Left forelimb (tissue), 1 donor: ENCODE measurements at regions not wholly inside any gene's neighbourhood (a gene's known extent, or its start where the extent isn't known, plus 50 kb on each side); places are given as distances from the start of the nearest gene placed in this dataset.
"Not testable (repeated sequence)": the region's sequence is repeated elsewhere in the genome, so short reads cannot be mapped to it uniquely, and the experiment has no call there.

Experiments used
- DNase-seq: peaks from one replicate; pipeline ENCODE4 v3.0.0-alpha.2; 2018; ENCODE audit warnings: low spot score

DNA sequence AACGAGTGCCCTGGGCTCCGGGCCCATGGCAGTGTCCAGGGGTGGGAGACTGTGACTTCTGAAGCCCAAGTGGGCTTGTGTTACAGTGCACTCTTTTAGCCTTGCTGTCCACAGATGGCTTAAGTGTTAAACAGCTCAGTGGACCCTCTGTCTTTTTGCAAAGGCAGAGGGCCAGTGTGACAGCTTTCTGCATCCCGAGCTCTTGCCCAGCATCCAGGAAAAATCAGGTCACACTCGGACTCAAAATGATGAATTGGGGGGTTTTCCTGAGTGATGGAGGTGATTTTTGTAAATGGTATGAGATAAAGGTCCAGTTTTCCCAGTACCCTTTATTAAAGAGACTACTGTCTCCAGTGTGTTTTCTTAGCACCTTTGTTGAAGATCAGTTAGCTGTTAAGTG is 321.3 kb upstream of the GRAMD2B start:
- DNase-seq: no peak

DNA sequence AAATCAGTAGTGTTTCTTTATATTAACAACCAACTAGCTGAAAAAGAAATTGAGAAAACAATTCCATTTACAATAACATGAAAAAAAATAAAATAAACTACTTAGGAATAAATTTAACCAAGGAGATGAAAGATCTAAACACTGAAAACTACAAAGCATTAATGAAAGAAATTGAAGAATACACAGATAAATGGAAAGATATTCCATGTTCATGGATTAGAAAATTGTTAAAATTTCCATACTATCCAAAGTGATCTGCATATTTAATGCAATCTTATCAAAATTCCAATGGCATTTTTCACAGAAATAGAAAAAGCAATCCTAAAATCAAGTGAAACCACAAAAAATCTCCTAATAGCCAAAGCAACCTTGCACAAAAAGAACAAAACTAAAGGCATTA is 320.2 kb upstream of the GRAMD2B start:
- DNase-seq: no peak

- DNase-seq: no peak
Observed at GRCh38 chr5:126103868-126104267, 319.3 kb upstream of the GRAMD2B start.

DNA sequence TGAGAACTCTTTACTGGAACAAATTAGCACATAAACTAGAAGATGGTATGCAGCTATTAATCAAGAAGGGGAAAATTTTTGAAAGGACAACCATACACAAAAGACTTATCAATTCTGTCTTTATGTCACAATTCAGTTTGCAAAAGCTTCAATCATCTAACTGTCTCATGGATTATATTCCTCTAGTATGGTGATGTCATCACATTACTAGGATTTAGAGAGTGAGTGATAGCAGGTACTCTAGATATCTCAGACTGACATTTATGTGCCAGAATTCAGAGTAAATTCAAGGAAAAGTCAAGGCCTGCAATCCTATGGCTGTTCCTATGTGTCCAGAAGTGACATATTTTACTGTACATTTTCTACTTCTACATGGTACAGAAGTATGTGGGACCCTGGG is 318.9 kb upstream of the GRAMD2B start:
- DNase-seq: no peak

DNA sequence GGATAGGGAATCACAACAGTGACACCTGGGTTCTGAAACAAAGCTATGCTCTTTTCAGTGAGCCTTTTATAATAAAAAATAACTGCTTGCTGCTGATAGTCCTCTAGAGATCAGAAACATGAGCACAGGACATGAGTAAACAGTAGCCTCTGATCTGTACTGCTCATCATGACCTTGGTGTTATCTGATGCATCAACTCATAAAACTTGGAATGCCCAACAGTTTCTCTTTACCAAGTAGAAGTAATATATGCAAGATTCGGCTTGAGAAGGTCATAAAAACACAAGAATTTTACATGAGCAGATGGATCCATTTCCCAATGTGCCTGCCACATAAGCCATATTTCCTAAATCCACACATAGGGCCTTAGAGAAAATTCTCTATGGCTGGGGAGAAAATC is 318.3 kb upstream of the GRAMD2B start:
- DNase-seq: no peak

DNA sequence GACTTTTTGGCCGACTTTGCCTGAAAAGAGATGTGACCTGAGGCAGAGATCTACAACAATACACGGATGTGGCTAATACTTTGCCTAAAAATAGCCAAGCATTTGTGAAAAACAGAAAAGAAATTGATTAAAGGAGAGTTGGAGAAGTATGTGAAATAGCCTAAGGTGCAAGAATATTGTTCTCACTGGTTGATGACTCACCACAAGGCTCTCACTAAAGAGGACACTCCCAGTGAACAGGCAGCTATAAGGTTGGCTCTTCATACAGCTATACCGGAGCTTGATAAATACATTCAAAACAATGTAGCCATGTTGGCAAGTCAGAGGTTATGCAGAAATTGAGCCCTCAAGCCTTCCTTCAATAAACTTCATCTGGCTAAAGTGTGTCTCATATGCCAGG is 317.2 kb upstream of the GRAMD2B start:
- no peak for DNase-seq

DNA sequence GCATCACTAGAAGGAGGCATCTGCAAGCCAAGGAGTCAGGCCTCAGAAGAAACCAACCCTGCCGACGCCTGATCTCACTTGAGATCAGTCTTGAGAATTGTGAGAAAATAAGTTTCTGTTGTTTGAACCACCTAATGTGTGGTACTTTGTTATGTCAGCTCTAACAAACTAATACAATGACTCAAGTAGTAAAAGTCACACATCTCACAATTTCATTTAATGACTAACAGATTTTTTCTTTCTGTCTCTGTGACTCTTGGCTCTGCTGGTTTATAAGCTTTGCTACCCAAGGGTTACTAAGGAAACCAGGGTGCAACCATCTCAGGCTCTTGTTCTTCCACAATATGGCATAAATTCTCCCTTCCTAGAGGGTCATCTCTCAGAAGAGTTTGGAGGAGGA is 315.8 kb upstream of the GRAMD2B start:
- no peak for DNase-seq

DNA sequence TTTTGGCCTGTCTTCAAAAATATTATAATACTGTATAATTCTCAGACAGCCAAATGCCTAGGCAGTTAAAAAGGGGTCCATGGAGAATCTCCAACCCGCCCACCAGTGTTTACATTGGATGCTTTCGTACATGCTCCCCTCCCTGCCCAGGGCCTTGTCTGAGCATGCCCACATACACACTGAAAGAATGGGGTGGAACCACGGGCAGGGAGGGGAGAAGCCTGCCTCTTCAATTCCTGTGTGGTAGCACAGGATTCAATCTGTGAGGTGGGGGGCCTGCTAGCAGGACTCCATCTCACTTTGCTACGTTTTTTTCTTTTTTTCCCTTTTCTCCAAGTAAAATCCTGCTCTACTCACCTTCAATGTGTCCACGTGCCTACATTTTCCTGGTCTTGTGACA is 314.7 kb upstream of the GRAMD2B start:
- DNase-seq: no peak

DNA sequence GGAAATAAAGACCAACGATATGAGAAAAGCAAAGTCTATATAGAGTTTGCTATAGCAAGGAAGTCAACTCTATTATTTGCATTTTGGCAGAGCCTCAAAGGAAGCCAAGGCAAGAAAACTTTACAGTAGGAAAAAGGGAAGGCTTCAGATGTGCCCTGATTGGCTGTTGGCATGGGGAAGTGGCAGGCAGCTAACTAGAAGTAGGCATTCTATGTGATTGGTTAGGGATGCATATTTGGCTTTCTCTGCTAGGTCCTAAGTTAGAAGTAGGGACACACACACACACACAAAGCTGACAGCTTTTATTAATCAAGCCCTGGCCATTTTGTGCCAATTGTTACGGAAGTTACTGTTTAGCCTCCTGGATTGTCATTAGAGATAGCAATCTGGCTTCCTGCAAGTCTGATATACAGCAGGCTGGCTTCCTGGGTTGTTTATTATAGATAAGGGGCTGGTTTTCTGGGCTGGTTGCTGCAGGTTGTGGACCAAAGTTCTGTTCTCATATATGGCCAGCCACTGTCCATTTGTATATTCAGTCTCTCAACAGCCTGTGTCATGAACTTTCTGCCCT is 308.1 kb upstream of the GRAMD2B start:
- DNase-seq: no peak

GRCh38 chr5:126117044-126117443 is 306.2 kb upstream of the GRAMD2B start:
- no peak for DNase-seq

GRCh38 chr5:126119887-126120442 is 303.2 kb upstream of the GRAMD2B start:
- DNase-seq: no peak

- no peak for DNase-seq
Observed at GRCh38 chr5:126120939-126121338, 302.3 kb upstream of the GRAMD2B start.

DNA sequence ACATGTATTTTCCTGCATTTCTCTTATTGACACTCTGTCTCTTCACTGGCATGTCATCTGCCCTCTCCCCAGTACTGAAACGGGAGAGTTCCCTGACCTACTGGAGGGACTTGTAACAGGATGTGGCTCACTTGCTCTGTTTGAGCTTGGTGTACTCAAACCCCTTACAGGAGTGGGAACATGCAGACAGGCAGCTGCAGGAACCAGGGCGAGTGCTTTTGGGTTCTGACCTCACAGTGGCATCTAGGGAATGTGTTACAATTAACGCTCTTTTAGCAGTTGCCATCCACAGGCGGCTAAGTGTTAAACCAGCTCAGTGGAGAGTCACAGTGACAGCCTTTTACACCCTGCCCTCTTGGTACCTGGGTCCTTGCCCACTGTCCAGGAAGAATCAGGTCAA is 300.3 kb upstream of the GRAMD2B start:
- DNase-seq: no peak

DNA sequence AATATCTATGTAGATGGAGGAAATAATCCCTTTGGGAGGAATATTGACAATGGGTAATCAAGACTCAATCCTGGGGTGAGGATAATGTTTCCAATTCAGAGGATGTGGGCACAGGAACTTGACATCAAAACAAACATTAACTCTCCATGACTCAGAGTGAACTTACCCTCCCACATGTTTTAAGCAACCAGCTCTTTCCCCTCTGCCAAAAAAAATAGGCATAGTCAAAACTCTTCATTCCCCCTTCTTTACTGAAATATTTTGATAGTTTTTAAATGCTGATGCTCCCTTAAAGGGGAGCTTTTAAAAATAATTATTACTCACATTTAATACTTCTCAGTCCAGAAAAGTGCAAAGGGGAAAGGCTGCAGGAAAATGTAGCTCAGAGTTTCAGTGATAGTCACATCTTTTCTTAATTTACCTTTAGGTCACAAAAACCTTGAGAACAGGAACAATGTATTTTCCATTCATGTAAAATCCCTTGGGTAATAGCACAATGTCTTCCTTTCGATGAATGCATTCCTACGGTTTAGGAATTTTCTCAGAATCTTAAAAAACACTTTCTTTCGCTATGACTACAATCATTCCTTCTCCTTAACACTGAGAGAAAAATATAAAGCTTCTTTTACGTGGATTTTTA is 298.4 kb upstream of the GRAMD2B start:
- no peak for DNase-seq

- no peak for DNase-seq
Observed at GRCh38 chr5:126125407-126125806, 297.8 kb upstream of the GRAMD2B start.

GRCh38 chr5:126126574-126126973 is 296.6 kb upstream of the GRAMD2B start:
- DNase-seq: no peak

GRCh38 chr5:126127371-126127770 is 295.8 kb upstream of the GRAMD2B start:
- DNase-seq: not testable (repeated sequence)

DNA sequence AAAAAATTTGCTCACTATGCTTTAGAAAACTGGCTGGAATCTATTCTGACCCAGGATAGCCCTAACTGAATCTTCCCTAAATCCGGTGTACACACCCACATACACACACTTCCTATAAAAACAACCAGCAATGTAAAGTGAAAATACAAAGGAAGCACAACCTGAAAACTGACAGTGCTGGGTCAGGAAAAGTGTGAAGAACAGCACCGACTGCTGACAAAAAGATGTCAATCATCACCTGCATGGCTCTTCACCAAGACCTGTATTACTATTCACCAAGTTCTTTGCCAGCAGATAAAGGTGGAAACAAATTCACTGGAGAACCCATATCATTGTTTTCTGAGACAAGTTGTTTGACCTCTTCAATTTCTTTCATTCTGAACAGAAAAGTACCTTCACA is 293.8 kb upstream of the GRAMD2B start:
- DNase-seq: no peak

DNA sequence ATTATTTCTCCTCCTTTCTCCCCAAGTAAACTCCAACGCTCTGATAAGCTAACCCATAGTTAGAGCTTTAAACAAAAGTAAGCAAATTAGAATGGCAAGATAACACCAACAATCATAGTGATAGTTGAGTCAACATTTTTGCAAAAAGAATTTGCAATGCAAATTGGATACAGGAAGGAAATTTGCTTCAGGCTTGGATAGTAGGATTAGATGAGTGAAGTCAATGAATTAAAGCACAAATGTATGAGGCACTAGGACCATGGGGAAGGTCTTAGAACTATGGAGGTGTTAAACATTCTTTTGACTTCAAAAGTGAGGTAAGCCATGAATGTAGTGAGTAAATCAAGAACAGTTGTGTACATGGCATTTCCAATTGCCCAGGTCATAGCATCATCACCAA is 289.8 kb upstream of the GRAMD2B start:
- no peak for DNase-seq

GRCh38 chr5:126137891-126138280 is 285.3 kb upstream of the GRAMD2B start:
- DNase-seq: no peak

DNA sequence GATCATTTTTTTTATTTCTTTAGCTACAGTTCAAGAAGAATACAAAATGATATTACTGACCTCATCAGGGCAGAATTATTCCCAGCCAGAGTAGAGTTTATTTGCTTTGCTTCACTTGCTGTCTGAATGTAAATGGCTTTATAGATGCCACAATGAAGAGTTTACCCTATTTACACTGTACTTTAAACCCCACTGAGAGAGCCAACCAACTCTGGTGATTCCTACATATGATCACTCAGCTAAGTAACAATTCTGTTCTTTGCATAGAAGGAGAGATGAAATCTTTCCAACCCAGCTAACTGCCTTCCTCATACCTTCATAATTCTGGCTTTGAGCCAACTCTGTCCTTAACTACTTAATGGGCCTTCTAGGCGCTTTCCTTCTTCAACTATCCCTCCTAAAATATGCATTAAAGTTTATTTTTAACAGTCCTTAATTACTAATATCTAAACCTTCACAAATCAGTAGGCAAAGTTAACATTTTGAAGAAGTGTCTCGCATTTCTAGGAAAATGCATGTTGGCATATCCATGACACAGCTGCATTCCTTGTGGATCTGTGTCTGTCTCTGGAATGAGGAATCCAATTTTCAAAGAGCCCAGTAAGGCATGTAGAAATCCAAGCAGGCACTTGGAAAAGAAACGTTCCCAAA is 284.8 kb upstream of the GRAMD2B start:
- no peak for DNase-seq

- no peak for DNase-seq
Observed at GRCh38 chr5:126139086-126139485, 284.1 kb upstream of the GRAMD2B start.

GRCh38 chr5:126139773-126140172 is 283.4 kb upstream of the GRAMD2B start:
- DNase-seq: no peak

- DNase-seq: no peak
Observed at GRCh38 chr5:126143622-126144021, 279.6 kb upstream of the GRAMD2B start.
